DMS 273 treated with DMSO at 0.1 percent for 48 hours (cell line): ENCODE measurements at regions not wholly inside any gene's neighbourhood (a gene's known extent, or its start where the extent isn't known, plus 50 kb on each side); places are given as distances from the start of the nearest gene placed in this dataset.
"Not testable (repeated sequence)": the region's sequence is repeated elsewhere in the genome, so short reads cannot be mapped to it uniquely, and the experiment has no call there.

ENCODE experiments used
- DNase-seq: peaks from one replicate; lab custom pipeline; 2025; lab: John Stamatoyannopoulos, UW

DNA sequence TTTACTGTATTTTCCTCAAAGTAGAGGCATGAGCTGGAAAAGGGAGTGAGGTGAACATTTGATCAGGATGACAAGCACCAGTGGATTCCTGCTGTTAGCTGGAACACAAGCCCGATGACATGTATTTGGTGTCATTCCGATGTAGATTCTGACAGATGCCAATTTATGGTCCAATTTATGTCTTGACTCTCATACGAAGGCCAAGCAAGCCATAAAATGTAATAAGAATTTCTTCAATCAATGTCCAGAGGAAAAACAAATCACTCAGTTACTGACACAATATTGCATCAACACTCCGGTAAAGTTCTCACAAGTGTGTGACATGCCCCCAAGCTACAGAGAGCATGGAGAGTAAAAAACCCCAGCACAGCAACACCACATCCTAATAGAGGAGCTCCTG, 138.3 kb upstream of the ZNF521 start:
- no peak for DNase-seq

DNA sequence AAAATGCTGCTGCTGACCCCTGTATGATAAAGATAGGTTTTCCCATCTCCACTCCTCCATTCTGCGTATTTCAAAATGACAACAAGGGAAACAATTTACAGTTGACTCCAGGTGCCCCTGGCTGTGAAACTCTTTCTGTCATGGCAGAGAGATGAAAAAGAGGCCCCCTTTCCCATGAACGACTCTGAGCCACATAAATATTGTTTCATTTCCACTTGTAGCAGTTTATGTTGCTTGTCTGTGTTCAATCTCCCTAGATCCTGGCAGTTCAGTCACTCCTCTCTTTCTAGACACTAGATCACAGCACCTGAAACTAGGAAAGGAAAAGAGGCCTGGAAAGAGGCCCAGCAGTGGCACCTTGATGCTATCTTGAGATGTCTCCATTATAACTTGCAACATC, 121.0 kb upstream of the ZNF521 start:
- no peak for DNase-seq

DNA sequence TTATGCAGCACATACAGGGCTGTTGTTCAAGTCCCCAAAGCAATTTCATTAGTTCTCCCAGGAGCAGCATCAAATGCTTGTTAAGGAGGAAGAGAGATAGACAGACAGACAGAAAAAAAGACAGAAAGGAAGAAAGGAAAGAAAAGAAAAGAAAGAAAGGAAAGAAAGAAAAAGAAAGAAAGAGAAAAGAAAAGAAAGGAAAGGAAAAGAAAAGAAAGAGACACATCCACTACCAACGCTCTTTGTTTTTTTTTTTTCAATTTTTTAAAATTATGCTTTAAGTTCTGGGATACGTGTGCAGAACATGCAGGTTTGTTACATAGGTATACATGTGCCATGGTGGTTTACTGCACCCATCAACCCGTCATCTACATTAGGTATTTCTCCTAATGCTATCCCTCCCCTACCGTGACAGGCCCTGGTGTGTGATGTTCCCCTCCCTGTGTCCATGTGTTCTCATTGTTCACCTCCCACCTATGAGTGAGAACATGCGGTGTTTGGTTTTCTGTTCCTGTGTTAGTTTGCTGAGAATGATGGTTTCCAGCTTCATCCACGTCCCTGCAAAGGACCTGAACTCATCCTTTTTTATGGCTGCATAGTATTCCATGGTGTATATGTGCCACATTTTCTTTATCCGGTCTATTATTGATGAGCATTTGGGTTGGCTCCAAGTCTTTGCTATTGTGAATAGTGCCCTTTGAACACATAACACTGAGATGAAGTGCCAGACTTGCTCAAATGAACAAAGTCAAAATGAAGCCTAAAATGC, 119.0 kb upstream of the ZNF521 start:
- DNase-seq, result not testable (repeated sequence)

DNA sequence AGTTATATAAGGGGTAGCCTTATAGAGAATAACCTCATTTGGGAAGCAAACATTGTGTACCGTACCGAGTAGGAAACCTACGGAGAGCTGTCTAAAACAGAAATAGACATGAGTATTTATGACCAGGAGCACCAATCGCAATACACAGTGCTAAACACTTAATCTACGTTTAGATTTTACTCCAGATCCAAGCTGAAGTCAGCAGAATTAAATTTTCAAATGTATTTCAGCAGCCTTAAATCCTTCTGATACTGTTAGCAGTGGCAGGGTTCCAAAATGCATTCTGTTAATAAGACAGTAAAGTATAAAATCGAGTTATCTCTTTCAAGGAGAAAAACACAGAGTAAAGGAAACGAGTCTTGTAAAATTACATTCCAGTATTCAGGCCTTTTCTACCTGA, 118.1 kb upstream of the ZNF521 start:
- DNase-seq, result no peak

DNA sequence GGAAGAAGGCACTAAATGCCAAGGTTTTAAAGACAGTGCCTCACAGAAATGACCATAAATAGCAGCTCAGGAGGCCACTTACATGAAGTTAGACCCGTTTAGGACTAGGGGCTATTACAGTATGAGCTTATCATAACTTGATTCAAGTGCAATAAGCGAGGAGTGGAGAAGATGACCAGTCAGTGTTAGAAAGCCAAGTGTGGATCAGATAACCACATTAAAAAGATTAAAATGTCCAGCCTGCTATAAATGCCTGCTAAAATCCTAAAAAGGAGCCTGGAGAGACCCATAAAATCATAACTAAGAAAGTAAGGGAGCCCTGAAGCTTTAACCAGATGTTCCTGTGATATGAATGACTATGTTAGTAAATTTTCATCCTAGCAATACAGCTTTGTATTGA, 117.5 kb upstream of the ZNF521 start:
- no peak for DNase-seq

DNA sequence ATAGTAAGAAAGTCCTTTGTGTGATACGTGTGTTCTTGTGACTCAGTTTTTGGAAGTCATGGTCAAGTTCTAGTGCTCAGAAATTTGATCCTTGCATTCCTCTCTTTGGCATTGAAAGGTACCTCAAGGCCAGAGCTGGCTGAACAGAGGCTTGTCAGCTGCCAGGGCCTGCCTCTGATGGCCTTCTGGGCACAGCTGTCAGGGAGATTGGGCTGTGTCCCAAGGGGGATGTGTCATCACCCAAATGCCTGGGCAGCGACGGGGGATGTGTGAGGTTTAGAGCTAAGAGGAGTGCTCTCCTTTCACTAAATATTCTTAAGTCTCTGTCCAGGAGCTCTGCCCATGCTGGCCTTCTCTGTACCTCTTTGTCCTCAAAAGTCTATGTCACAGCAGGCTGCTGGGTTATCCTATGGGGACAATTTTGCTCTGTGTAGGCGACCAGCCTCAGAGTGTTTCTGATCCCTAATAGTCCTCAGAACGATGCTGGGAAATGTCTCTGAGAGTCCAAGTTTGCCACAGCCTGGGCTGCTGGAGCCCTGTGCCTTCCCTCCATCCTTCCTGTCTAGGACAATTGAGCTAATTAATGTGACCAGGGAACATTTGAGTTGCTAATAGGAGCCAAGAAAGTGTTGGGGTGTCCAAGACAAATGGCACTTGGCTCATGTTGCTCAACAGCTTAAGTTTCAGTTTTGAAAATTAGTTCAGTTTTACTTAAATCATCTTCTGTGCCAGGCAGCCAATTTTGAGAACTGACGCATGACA, 115.4 kb upstream of the ZNF521 start:
- peak; percentile 41 for DNase-seq

DNA sequence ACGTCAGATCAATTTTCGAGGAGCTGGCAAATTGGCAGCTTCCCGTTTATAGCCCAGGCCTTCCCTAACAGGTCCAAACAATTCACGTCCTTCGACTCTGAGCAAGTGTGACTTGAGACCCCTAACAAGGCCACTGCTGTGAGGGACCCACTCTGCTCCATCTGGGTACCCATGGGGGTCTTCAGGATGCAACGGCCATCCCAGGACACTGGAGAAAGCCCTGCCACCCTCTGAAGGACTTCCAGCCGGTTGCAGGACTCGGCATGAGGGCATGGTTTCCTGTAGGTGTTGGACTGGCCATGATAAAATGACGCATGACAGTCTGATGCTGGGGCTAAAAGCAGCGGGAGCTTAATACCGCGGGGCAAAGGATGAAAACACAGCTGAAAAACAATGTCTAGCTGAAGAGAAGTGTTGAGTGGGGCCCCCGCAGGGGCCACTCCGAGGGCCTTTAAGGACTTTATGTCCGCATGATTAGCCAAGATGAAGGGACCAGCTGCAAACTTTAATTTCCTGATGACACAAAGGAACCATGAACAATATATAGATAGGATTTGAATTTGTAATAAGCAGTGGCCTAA, 113.3 kb upstream of the ZNF521 start:
- no peak for DNase-seq

DNA sequence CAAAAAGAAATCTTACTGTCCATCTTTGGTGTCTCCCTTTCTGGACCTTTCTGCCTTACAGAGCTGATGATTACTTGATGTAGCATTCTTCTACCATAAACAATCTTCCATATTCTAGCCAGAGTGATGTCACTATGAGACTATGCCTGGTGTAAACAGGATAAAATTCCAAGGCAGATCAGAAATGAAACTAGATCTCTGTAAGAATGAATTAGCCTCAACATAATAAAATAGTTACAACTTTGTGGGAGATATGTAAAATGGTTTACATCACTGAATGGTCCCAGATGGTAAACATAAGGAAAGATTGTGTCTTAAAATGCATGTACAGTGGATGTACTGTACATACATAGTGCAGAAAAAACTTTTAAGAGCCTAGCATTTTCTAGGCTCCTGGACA, 112.3 kb upstream of the ZNF521 start:
- no peak for DNase-seq

DNA sequence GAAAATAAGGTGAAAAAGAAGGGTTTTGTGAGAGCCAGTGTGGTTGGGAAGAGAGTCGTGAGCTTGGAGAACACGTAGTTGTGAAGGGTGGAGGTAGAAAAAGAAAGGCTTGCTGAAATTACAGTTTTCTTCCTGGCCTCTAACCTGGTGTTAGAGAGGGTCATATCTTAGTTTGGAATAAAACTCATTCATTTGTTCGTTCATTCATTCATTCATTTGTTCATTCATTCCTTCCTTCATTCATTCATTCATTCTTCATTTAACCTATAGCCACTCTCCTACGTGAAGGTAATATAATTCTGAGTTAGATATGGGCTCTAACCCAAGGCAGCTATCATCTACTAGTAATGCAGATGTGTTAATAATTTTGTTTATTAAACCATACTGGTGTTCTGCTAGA, 111.8 kb upstream of the ZNF521 start:
- no peak for DNase-seq

DNA sequence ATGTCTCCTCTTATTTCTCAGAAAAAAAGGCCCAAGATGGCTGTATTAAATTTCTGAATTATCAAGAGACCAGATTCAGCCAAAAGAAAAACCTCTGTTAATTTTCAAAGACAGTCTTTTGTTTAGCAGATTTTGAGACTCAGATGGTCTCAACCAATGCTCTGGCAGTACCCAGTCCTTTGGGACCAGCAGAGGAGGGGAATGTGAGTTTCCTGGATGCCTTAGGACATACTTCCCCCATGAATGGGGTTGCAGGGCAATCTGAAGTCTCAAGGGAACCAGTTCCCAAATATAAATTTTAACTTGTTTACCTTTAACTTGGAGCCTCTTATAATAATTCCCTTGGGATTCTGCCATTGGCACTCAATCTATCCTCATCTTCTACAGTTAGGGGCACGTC, 107.8 kb upstream of the ZNF521 start:
- no peak for DNase-seq

DNA sequence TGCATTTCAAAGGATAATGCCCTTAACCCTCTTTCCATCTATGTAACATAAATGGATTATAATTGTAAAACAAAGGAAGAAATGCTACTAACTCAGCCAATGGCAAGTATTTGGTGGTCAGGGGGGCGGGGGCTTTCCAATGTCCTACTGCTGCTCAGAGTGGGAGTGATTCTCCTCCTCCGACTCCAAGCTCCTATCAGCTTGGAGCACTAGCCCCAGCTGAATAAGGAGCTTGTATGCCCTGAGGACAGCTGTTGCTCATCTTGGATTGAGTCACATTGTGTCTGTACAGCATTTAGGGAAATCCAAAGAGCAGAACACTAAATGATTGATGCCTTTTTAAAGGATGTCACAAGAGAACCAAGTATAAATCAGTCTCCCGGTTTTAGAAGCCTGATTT, 105.6 kb upstream of the ZNF521 start:
- no peak for DNase-seq

DNA sequence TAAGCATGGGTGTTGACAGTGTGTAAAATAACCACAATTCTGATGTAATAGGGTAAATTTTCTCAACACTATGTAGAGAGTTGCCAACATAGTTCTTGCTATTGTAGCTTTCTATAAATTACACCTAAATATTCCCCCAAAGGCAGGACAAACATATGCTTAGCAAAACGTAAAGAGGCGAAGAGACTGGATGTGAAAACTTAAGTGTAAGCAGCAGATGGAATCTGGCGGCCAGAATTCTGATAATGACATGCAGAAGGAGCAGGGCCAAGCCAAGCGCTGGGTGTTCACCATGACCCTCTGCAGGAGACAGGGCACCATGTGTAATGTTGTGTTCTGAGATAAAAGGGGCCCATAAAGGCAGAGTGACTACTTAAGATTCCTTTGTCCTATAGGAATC, 105.2 kb upstream of the ZNF521 start:
- DNase-seq, result no peak

DNA sequence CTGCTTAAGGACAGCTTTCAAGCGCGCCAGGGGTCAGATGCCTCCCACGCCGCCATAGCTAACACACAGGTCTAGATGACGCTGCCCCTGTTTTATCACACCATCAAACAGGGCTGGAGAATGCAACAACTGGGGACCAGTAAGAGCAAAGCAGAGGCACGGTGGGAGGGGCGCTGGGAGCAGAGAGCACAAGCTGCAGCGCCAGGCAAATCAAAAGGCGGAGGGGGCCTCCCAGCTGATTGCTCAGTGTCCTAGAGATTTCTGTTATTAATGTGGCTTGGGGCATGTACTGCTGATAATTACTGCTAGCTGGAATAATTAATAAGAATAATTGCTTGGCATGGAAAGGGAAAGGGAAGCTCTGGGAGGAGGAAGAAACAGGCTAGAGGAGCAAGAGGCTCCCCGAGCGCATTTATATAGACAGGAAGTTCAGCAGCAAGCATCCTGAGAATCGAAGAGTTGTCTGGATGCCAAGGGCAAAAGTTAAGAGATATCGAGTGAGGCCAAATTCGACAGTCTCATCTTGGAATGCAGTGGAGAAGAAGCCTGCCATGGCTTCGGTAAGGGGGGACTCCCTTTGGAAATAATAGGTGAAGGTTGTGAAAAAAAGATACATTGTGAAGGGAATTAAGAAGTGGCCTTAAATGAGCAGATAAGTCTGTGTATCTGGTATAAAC, 104.5 kb upstream of the ZNF521 start:
- DNase-seq, result no peak

DNA sequence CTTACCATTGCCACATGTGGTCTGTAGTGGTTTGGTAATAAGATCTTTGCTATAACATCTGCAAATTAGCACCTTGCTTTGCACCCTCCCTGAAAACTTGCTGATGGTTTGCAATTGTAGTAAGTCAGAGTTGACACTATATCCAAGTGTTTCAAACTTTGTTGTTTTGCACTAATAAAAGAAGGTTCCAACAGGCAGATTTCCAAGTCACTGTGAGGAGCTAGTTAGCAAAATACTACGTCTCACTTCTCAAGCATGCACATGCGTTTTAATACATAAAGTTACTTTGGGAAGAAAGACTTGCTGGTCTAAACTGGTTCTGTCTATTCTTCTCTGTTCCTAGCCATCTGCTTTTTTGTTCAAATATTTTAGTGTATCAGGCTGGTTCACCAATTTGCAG, 103.7 kb upstream of the ZNF521 start:
- no peak for DNase-seq

DNA sequence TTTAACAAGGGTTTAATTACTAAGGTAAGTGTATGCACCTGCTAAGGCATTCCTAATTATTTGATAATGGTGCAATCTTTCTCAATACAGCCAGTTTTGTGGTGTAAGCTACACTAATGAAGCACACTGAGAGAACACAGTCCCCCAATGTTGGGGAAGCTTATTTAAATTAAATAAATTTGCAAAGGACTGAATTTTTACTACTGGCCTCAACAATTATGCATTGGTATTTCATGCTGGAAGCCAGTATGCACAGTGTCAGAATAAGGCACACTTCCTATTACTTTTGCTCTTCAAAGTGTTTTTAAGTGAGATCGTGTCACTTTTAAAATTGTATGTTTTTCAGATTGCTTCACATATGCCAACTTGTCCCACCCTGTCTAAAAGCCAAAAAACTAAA, 103.2 kb upstream of the ZNF521 start:
- DNase-seq, result no peak

DNA sequence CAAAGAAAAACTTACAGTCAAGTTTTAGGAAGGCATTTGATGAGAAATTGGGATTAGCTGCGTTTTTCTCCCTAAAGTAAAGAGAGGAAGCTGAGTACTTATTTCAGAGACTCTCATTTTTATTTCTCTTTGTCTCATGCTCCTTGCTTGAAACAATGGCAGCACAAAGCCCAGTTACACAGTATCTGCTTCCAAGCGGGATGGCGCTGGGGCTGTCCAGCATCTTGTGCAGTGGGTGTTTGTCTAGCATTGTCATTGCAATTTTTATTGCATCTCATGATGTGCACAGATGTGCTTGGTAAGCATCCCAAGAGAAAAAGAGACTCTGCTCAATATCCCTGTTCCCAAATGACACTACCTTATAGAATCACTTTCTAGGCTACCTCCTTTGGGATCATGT, 102.8 kb upstream of the ZNF521 start:
- DNase-seq, result no peak

DNA sequence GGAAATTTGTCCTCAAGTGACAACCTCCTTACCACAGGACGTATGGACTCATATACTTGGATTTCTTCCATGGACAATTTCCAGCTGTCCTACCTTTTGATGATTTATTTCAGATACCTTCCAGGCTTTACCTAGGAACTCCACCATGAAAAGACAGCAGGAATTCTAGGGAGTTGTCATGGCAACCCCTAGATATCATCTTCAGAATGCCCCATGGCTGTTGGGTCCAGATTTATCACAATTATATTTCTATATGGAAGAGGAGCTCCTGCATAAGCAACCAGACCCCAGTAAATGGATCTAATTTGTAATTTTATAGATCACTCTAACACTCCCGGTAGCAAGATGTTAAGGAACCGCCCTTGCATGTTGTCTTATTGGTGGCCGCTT, 102.3 kb upstream of the ZNF521 start:
- DNase-seq, result no peak

DNA sequence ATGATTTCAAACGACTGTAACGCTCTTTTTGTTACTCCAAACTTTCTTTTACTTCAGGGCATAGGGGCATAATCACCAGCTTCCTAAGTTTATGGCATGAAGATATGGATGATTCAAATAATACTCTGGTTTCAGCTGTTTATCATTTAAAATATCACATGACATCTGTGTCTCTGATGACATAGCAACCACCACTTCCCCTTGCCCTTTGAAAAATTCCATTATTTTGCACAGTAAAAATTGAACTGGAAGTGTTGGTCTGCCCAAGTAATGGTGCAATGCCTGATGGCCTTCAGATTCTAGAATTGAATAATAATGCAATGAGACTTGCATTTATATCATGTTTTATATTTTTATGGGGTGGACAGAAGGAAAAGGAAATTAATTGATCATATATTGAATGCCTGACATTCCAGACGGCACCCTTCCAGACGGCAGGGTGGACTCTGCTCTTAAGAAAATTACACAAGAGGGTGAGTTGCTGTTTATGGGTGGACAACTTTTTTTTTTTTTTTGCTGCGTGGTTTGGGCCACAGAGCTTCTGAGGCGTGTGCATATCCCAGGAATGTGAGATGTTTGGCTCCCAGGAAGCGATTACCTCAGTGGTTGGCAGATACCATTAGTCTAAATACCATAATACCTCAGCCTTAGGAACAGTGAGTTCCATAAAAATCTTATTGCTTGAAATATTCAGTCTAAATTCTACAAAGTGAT, 101.7 kb upstream of the ZNF521 start:
- DNase-seq, result no peak

DNA sequence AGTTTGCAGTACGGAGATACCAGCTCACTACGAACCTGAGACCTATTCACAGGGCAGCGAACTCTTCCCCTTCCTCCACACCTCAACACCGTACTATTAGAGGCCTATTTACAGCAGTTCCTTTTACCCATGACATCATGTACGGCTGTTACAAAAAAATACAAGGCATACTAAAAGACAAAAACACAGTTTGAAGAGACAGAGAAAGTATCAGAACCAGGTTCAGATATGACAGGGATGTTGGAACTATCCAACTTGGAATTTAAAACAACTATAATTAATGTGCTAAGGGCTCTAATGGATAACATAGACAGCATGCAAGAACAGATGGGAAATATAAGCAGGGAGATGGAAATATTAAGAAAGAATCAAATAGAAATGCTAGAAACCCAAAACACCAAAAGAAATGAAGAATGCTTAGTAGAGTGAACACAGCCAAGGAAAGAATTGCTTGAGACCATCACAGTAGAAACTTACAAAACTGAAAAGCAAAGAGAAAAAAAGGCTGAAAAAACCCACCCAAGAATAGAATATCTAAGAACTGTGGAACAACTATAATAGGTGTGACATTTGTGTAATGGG, 99.2 kb upstream of the ZNF521 start:
- no peak for DNase-seq

DNA sequence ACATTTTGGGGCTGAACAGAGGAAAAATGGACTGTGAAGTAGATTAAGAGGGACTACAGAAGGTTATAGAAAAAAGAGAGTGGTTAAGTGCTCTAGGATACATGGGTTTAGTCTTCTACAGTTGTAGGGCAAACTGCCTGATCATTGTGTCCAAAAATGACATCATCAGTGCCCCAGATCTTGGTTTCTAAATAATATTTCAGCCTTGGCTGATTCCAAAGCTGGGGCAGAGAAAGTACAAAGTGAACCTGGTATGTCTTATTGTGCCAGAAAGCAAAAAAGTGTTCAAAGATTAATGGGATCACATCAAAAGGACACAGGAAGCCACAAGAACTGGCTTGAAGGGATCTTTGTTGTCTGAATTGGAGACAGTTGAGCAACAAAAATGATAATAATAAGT, 97.1 kb upstream of the ZNF521 start:
- no peak for DNase-seq

DNA sequence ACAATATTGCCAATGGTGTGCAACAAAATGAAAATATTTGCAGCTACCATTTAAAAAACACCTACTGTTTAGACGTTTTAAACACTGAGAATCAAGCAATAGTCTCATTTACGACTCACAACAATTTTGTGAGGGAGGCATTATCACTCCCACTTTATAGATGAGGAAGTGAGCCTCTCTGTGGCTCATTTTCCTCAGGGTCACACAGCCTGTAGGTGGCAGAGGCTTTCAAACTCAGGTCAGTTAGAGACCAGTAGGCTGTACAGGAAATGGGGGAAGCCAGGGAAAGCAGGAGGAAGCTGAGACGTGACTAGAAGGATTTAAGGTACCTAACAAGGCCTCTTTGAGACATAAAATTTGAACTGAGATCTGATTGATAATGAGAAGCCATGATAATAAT, 95.0 kb upstream of the ZNF521 start:
- DNase-seq, result no peak

DNA sequence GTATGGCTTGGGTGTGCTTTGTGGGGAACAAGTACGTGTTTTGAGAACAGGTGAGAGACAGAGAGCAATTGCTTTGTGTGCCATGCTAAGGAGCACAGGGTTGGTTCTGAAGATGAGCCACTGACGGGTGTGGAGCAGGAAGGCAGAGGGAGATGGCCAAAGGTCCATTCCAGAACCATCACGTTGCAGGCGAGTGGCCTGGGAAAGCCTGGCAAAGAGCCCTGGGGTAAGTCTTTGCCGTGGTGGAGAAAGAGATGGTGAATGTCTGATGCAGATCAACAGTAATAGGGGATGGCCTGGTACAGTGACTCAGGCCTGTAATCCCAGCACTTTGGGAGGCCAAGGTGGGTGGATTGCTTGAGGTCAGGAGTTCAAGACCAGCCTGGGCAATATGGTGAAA, 93.5 kb upstream of the ZNF521 start:
- no peak for DNase-seq
